ENCODE measurements at regions not wholly inside any gene's neighbourhood (a gene's known extent, or its start where the extent isn't known, plus 50 kb on each side); places are given as distances from the start of the nearest gene placed in this dataset.

- Mint-ChIP-seq H3K27me3 (no peaks in the 10 kb centered on the region), H3K36me3 (ENCODE audit: low read depth) (no peaks in the 10 kb centered on the region), H3K27ac (no peak overlapping the region), H3K4me1 (ENCODE audit: low read depth) (no peaks in the 10 kb centered on the region), H3K4me3 (no peak overlapping the region), H3K9me3 (peaks cover 11% of the 10 kb centered on the region)
- Histone ChIP-seq H3K27me3 (ENCODE audit: control insufficient read depth in 1 of 2, insufficient read depth in 2 of 2, low read length in 2 of 2) (no peaks in the 10 kb centered on the region), H3K4me1 (ENCODE audit: insufficient read depth, low read length) (no peaks in the 10 kb centered on the region), H3K9me3 (ENCODE audit: control insufficient read depth in 1 of 2, insufficient read depth in 1 of 2, low read length in 2 of 2) (no peaks in the 10 kb centered on the region), H3K4me3 (ENCODE audit: low read length) (no peak overlapping the region), H3K27ac (ENCODE audit: low read depth in 1 of 2, low read length in 2 of 2) (no peak overlapping the region), H3K36me3 (ENCODE audit: insufficient read depth, low read length) (no peaks in the 10 kb centered on the region)
- ChIA-PET CTCF (no interaction called here), POLR2A (no interaction called here)
- intact Hi-C loops (cut with DNase I, micrococcal nuclease), result no loop called here
- no peak for TF ChIP-seq CTCF (IDR thresholded peaks at IDR 0.05)
- ATAC-seq (ENCODE audit: poor library complexity) (no peak), DNase-seq (no peak)
Measured at GRCh38 chr18:1751249-1751648, 820.1 kb downstream of the METTL4 start.

GRCh38 chr18:1760901-1761300 is 810.4 kb downstream of the METTL4 start:
- Histone ChIP-seq H3K4me3 (ENCODE audit: low read length) (no peak overlapping the region), H3K27me3 (ENCODE audit: control insufficient read depth in 1 of 2, insufficient read depth in 2 of 2, low read length in 2 of 2) (no peaks in the 10 kb centered on the region), H3K4me1 (ENCODE audit: insufficient read depth, low read length) (no peaks in the 10 kb centered on the region), H3K36me3 (ENCODE audit: insufficient read depth, low read length) (no peaks in the 10 kb centered on the region), H3K27ac (ENCODE audit: low read depth in 1 of 2, low read length in 2 of 2) (no peak overlapping the region), H3K9me3 (ENCODE audit: control insufficient read depth in 1 of 2, insufficient read depth in 1 of 2, low read length in 2 of 2) (no peaks in the 10 kb centered on the region)
- no peaks in the 10 kb centered on the region for H3K9me3 Mint-ChIP-seq
- intact Hi-C loops (cut with DNase I, micrococcal nuclease), result no loop called here
- no peak for ATAC-seq (ENCODE audit: poor library complexity)
- no peaks in the 10 kb centered on the region for H3K4me1 Mint-ChIP-seq (ENCODE audit: low read depth)
- no peaks in the 10 kb centered on the region for H3K27me3 Mint-ChIP-seq
- no peak overlapping the region for H3K27ac Mint-ChIP-seq
- ChIA-PET POLR2A (no interaction called here), CTCF (interaction anchor here (0.6 kb wide), 1 partner anchor 10 kb away, joined by 3 read pairs; no protein-coding TSS in a partner anchor)
- no peak for DNase-seq
- no peak for TF ChIP-seq CTCF (IDR thresholded peaks at IDR 0.05)
- no peak overlapping the region for H3K4me3 Mint-ChIP-seq
- no peaks in the 10 kb centered on the region for H3K36me3 Mint-ChIP-seq (ENCODE audit: low read depth)

GRCh38 chr18:1774261-1774660 is 797.0 kb downstream of the METTL4 start:
- Histone ChIP-seq H3K27me3 (ENCODE audit: control insufficient read depth in 1 of 2, insufficient read depth in 2 of 2, low read length in 2 of 2) (no peaks in the 10 kb centered on the region), H3K9me3 (ENCODE audit: control insufficient read depth in 1 of 2, insufficient read depth in 1 of 2, low read length in 2 of 2) (no peaks in the 10 kb centered on the region), H3K27ac (ENCODE audit: low read depth in 1 of 2, low read length in 2 of 2) (no peak overlapping the region), H3K36me3 (ENCODE audit: insufficient read depth, low read length) (no peaks in the 10 kb centered on the region), H3K4me1 (ENCODE audit: insufficient read depth, low read length) (no peaks in the 10 kb centered on the region), H3K4me3 (ENCODE audit: low read length) (no peak overlapping the region)
- no peak overlapping the region for H3K27ac Mint-ChIP-seq
- ATAC-seq (ENCODE audit: poor library complexity) (no peak), DNase-seq (no peak)
- no peaks in the 10 kb centered on the region for H3K27me3 Mint-ChIP-seq
- CTCF ChIA-PET, result no interaction called here
- H3K4me3 Mint-ChIP-seq, result no peak overlapping the region
- intact Hi-C loops (cut with DNase I, micrococcal nuclease), result no loop called here
- no peaks in the 10 kb centered on the region for H3K36me3 Mint-ChIP-seq (ENCODE audit: low read depth)
- POLR2A ChIA-PET, result no interaction called here
- no peaks in the 10 kb centered on the region for H3K4me1 Mint-ChIP-seq (ENCODE audit: low read depth)
- TF ChIP-seq CTCF (IDR thresholded peaks at IDR 0.05), result no peak
- peaks cover 5% of the 10 kb centered on the region for H3K9me3 Mint-ChIP-seq
